ENCODE measurements at regions not wholly inside any gene's neighbourhood (a gene's known extent, or its start where the extent isn't known, plus 50 kb on each side); places are given as distances from the start of the nearest gene placed in this dataset.
"Not testable (repeated sequence)": the region's sequence is repeated elsewhere in the genome, so short reads cannot be mapped to it uniquely, and the experiment has no call there.

- Histone ChIP-seq H3K4me3 (no peak overlapping the region), H3K9me3 (peaks cover 0 to 5% (median 0%) of the 10 kb centered on the region in 4 donors), H3K36me3 (no peaks in the 10 kb centered on the region), H3K4me1 (no peaks in the 10 kb centered on the region), H3K27ac (no peak overlapping the region), H3K27me3 (no peaks in the 10 kb centered on the region)
- DNase-seq (ENCODE audit: low spot score in 2 of 2) = no peak
- no peak for TF ChIP-seq EP300 (IDR thresholded peaks at IDR 0.05)
- TF ChIP-seq POLR2A (IDR thresholded peaks at IDR 0.05) = no peak
- no peak for TF ChIP-seq CTCF (IDR thresholded peaks at IDR 0.05)
- 39 to 60% methylated on average over 3 of the region's 3 CpGs for WGBS, 2 donors
These were observed 392.1 kb downstream of the CAAP1 start for GRCh38 chr9:26500471-26500870.

GRCh38 chr9:26492608-26493521, 399.7 kb downstream of the CAAP1 start:
- not testable (repeated sequence) for H3K27me3 ChIP-seq; H3K4me3 ChIP-seq; DNase-seq (ENCODE audit: low spot score in 2 of 2); H3K27ac ChIP-seq; H3K36me3 ChIP-seq; H3K4me1 ChIP-seq; H3K9me3 ChIP-seq
- WGBS, 2 donors = 90 to 91% methylated on average over 26 to 39 of the region's 59 CpGs

- H3K36me3 ChIP-seq; H3K9me3 ChIP-seq; H3K27ac ChIP-seq; H3K4me3 ChIP-seq; H3K4me1 ChIP-seq; DNase-seq (ENCODE audit: low spot score in 2 of 2); H3K27me3 ChIP-seq: not testable (repeated sequence)
- WGBS, 2 donors = 91 to 94% methylated on average over 21 to 29 of the region's 35 CpGs
These were observed 400.5 kb downstream of the CAAP1 start for GRCh38 chr9:26491922-26492607.

- Histone ChIP-seq H3K27me3 (no peaks in the 10 kb centered on the region), H3K4me1 (no peaks in the 10 kb centered on the region), H3K4me3 (no peak overlapping the region), H3K9me3 (peaks cover 0 to 5% (median 0%) of the 10 kb centered on the region in 4 donors), H3K36me3 (no peaks in the 10 kb centered on the region), H3K27ac (no peak overlapping the region)
- WGBS, 2 donors = 93 to 96% methylated on average over 15 of the region's 15 CpGs
- DNase-seq (ENCODE audit: low spot score in 2 of 2) = no peak
- TF ChIP-seq POLR2A (IDR thresholded peaks at IDR 0.05) = no peak
These were observed 408.6 kb downstream of the CAAP1 start for GRCh38 chr9:26483991-26484390.

- DNase-seq (ENCODE audit: low spot score in 2 of 2) = no peak
These were observed 414.6 kb downstream of the CAAP1 start for GRCh38 chr9:26477963-26478362.

GRCh38 chr9:26471261-26471660, 421.3 kb downstream of the CAAP1 start:
- H3K4me1 ChIP-seq = no peaks in the 10 kb centered on the region
- H3K27me3 ChIP-seq = no peaks in the 10 kb centered on the region
- H3K4me3 ChIP-seq = no peak overlapping the region
- 78 to 87% methylated on average over 2 of the region's 2 CpGs for WGBS, 2 donors
- H3K9me3 ChIP-seq = peaks cover 0 to 9% (median 0%) of the 10 kb centered on the region in 4 donors
- no peaks in the 10 kb centered on the region for H3K36me3 ChIP-seq
- no peak for DNase-seq (ENCODE audit: low spot score in 2 of 2)
- no peak overlapping the region for H3K27ac ChIP-seq
- TF ChIP-seq POLR2A (IDR thresholded peaks at IDR 0.05) (no peak), EP300 (IDR thresholded peaks at IDR 0.05) (no peak), CTCF (IDR thresholded peaks at IDR 0.05) (no peak)

More at GRCh38 chr9:26477963-26478362, 414.6 kb downstream of the CAAP1 start:
- TF ChIP-seq EP300 (IDR thresholded peaks at IDR 0.05) (no peak), POLR2A (IDR thresholded peaks at IDR 0.05) (no peak), CTCF (IDR thresholded peaks at IDR 0.05) (no peak)
- Histone ChIP-seq H3K9me3 (peaks cover 0 to 5% (median 0%) of the 10 kb centered on the region in 4 donors), H3K4me3 (no peak overlapping the region), H3K27me3 (no peaks in the 10 kb centered on the region), H3K4me1 (no peaks in the 10 kb centered on the region), H3K36me3 (no peaks in the 10 kb centered on the region), H3K27ac (no peak overlapping the region)
